SK-N-MC (cell line): ENCODE measurements at regions not wholly inside any gene's neighbourhood (a gene's known extent, or its start where the extent isn't known, plus 50 kb on each side); places are given as distances from the start of the nearest gene placed in this dataset.

Experiments used
- DNase-seq: peaks from one replicate; pipeline ENCODE4 v3.0.0-alpha.2; 2011; ENCODE audit warnings: low read depth, low spot score
- H3K27ac ChIP-seq: fragments of 200-600 bp; sonication (generic); 2 replicates; pipeline ENCODE4 v1.5.1; 2016; ENCODE audit warnings: mixed run types
- H3K36me3 ChIP-seq: fragments of 200-600 bp; sonication (generic); 2 replicates; pipeline ENCODE4 v1.6.1; 2017; ENCODE audit warnings: antibody characterized with exemption, low read length, mixed read lengths; ENCODE audit not compliant: insufficient read depth
- H3K4me3 ChIP-seq: fragments of 200-600 bp; sonication (generic); 2 replicates; pipeline ENCODE4 v1.5.1; 2016
- H3K9ac ChIP-seq: fragments of 200-600 bp; sonication (generic); 2 replicates; pipeline ENCODE4 v1.8.0; 2017; ENCODE audit warnings: mixed run types, mixed read lengths; ENCODE audit not compliant: insufficient read length
- H3K9me3 ChIP-seq: fragments of 200-600 bp; sonication (generic); 2 replicates; pipeline ENCODE4 v1.6.1; 2017; ENCODE audit warnings: low read depth, mild to moderate bottlenecking, antibody characterized with exemption, low read length, moderate library complexity, mixed read lengths
- EZH2 ChIP-seq: fragments of 200-600 bp; sonication (generic); IDR thresholded peaks from one replicate; pipeline ENCODE4 v1.6.1; 2017; ENCODE audit warnings: antibody characterized with exemption
- FOXP2 ChIP-seq: optimal IDR thresholded peaks from 2 replicates; pipeline ENCODE3; 2011; ENCODE audit warnings: mild to moderate bottlenecking, moderate library complexity; ENCODE audit not compliant: insufficient read depth; ENCODE audit errors: extremely low read length, control extremely low read depth
- POLR2AphosphoS5 ChIP-seq: IDR thresholded peaks from 2 replicates; pipeline ENCODE4 v1.6.1; 2012; ENCODE audit warnings: mild to moderate bottlenecking, low read depth, low read length, borderline replicate concordance

DNA sequence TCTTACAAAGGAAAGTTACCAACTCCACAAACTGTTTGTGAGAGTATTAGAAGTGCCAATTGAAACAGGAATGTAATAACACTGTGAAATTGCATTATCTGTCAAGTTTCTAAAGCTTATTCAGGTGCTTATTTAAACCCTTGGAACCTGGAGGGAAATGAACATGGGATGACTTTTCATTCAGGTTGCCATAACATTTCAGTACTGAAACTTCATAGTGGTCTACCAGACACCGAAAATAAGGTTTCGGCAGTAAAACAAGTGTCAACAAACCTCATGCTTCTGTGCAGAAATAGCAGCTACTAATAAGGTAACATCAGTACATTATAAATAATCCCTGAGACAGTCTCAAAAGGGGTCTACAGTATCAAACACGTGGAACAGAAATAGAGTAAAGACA lies 890.7 kb upstream of the INTU start:
- Histone ChIP-seq H3K9me3 (no peaks in the 10 kb centered on the region; the same call in 1 of the 2 replicates), H3K36me3 (no peaks in the 10 kb centered on the region), H3K9ac (no peak overlapping the region), H3K4me3 (no peak overlapping the region), H3K27ac (no peak overlapping the region)
- DNase-seq: no peak
- no peak for TF ChIP-seq EZH2
- no peak for TF ChIP-seq POLR2AphosphoS5
- TF ChIP-seq FOXP2: no peak

DNA sequence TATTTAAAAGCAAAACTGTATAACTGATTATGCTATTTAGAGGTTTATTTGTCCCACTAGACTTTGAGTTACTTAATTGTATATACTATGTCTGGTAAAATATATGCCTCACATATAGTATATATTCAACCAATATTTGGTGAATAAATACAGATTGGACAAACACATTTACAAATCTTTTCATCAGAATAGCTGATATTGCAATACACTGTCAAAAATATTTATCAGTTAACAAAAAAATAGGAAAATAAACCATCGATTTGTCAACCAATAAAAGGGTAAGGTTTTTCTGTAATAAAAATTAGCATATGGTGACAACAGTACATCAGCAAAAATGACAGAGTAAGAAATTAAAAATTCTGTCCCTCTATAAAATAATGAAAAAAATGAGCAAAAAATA lies 889.9 kb upstream of the INTU start:
- H3K9me3 ChIP-seq: no peaks in the 10 kb centered on the region; the same call in 1 of the 2 replicates
- DNase-seq: no peak
- H3K27ac ChIP-seq: no peak overlapping the region
- no peak overlapping the region for H3K4me3 ChIP-seq
- H3K9ac ChIP-seq: no peak overlapping the region
- H3K36me3 ChIP-seq: no peaks in the 10 kb centered on the region
- no peak for TF ChIP-seq FOXP2
- no peak for TF ChIP-seq EZH2
- no peak for TF ChIP-seq POLR2AphosphoS5

DNA sequence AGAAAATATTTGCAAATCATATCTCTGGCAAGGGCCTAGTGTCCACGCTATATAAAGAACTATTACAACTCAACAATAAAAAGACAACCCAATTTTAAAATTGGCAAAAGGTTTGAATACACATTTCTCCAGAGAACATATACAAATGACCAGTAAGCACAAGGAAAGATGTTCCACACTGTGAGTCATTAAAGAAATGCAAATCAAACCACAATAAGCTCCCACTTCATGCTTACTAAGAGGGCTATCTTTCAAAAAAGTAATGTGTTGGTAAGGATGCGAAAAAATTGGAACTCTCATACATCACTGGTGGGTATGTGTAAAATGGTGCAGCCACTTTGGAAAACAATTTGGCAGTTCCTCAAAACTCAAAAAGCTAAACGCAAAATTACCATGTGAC lies 884.0 kb upstream of the INTU start:
- Histone ChIP-seq H3K4me3 (no peak overlapping the region), H3K9me3 (no peaks in the 10 kb centered on the region; the same call in 1 of the 2 replicates), H3K36me3 (no peaks in the 10 kb centered on the region), H3K27ac (no peak overlapping the region), H3K9ac (no peak overlapping the region)
- no peak for DNase-seq
- TF ChIP-seq FOXP2 (no peak), EZH2 (no peak), POLR2AphosphoS5 (no peak)

DNA sequence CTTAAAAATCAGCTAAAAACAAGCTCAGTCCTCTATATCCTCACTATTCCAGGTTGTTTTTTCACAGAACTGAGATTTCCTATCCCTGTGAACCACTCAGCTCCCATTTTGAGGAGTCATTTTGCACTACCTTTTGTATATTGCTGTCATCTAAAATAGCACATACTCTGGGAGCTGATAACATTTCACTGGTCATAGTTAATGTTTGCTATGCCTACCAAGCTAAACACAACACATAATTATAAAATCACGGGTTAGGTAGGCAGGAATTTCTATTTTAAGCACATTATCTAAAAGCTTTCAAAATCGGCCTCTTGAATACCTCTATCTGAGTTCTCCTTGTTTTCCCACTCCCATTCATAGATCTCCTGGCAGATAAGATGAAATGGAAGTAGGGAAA lies 882.0 kb upstream of the INTU start:
- Histone ChIP-seq H3K9ac (no peak overlapping the region), H3K9me3 (no peaks in the 10 kb centered on the region; the same call in 1 of the 2 replicates), H3K27ac (no peak overlapping the region), H3K36me3 (no peaks in the 10 kb centered on the region), H3K4me3 (no peak overlapping the region)
- TF ChIP-seq FOXP2 (no peak), POLR2AphosphoS5 (no peak), EZH2 (no peak)
- no peak for DNase-seq

DNA sequence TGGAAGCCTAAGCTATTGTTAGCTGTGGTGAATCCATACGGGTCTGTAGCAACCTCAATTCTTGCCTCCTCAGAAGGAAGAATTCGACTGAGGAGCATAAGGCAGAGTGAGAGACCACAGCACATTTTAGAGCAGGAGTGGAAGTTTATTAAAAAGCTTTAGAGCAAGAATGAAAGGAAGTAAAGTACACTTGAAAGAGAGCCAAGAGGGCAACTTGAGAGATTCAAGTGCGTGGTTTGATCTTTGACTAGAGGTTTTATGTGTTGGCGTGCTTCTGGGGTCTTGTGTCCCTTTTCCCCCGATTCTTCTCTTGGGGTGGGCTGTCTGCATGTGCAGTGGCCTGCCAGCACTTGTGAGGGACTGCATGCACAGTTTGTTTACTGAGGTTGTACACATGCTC lies 880.6 kb upstream of the INTU start:
- TF ChIP-seq EZH2 (no peak), FOXP2 (no peak), POLR2AphosphoS5 (no peak)
- Histone ChIP-seq H3K4me3 (no peak overlapping the region), H3K9me3 (no peaks in the 10 kb centered on the region), H3K9ac (no peak overlapping the region), H3K27ac (no peak overlapping the region), H3K36me3 (no peaks in the 10 kb centered on the region)
- DNase-seq: no peak

DNA sequence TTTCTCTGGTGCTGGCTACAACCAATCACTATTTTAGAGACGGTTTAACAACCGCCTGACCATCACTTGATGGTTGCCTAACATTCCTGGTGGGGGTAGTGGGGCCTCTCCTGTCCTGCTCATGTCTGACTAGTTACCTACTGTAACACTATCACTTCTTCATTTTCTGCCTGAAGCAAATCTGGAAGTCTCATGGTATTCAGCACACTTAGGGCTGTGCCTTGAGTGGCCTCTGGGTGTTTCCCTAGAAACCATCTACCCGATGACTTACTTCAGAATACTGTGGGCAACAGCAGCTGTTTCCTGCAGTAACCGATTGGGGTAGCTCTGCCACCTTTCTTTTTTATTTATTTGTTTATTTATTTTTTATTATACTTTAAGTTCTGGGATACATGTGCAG lies 880.1 kb upstream of the INTU start:
- Histone ChIP-seq H3K9ac (no peak overlapping the region), H3K9me3 (no peaks in the 10 kb centered on the region), H3K36me3 (no peaks in the 10 kb centered on the region), H3K4me3 (no peak overlapping the region), H3K27ac (no peak overlapping the region)
- TF ChIP-seq FOXP2 (no peak), EZH2 (no peak), POLR2AphosphoS5 (no peak)
- DNase-seq: no peak

DNA sequence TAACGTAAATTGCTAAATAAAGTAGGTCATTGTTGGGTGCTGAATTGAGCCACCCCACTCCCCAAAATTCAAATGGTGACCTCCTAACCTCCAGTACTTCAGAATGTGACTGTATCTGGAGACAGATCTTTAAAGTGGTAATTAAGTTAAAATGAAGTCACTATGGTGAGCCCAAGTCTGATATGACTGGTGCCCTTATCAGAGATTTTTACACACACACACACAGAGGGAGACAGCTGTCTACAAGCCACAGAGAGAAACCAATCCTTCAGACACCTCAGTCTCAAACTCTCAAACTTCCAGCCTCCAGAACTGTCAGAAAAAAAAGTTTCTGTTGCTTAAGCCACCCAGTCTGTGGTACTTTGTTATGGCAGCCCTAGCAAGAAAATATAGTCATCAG lies 879.2 kb upstream of the INTU start:
- DNase-seq: no peak
- Histone ChIP-seq H3K9ac (no peak overlapping the region), H3K4me3 (no peak overlapping the region), H3K27ac (no peak overlapping the region), H3K9me3 (no peaks in the 10 kb centered on the region), H3K36me3 (no peaks in the 10 kb centered on the region)
- TF ChIP-seq FOXP2: no peak
- no peak for TF ChIP-seq EZH2
- TF ChIP-seq POLR2AphosphoS5: no peak

DNA sequence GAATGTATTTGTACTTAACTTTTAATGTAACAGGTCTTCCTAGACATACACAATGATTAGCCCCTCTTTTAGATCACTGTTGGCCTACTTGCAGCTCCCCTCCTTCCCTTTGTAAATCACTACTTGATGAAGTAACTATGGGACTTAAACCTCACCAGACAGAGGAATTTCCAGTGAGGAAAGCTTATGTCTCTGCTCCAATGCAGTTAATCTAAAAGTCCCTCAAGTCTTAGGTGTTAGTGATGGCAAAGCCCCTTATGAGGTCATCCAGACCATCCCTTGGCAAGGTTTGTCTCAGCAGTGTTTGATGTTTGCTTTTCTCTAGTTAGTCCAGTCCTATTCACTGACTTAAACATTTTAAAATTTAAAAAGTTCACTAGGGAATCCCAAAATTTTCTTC lies 877.3 kb upstream of the INTU start:
- TF ChIP-seq EZH2 (no peak), POLR2AphosphoS5 (no peak), FOXP2 (no peak)
- Histone ChIP-seq H3K9me3 (no peaks in the 10 kb centered on the region), H3K36me3 (no peaks in the 10 kb centered on the region), H3K27ac (no peak overlapping the region), H3K4me3 (no peak overlapping the region), H3K9ac (no peak overlapping the region)
- DNase-seq: no peak
